NOMO-1 treated with dmso at 0.1 percent for 144 hours (cell line): ENCODE measurements at regions not wholly inside any gene's neighbourhood (a gene's known extent, or its start where the extent isn't known, plus 50 kb on each side); places are given as distances from the start of the nearest gene placed in this dataset.

Experiments
- DNase-seq: peaks from one replicate; lab custom pipeline; 2025; ENCODE audit not compliant: unreplicated experiment; lab: John Stamatoyannopoulos, UW

DNA sequence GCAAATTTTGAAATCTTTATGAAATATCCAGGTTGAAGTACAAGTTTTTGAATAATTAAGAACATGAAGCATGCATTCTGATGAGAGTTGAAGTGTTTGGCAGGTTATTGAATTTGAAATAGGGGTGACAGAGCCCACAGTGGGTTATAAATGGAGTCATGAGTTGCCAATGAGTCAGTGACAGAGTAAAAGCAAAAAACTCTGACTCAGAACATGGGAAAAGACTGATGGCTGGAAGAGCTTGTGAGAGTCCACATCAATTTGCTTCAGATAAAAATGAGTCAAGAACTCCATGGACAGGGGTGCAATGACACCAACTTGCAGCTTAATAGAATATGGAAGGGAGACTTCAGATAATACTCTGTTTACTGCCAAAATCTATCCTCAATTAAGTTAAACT, 105.3 kb downstream of the SLC6A15 start:
- no peak for DNase-seq

GRCh38 chr12:84805474-84805858, 107.1 kb downstream of the SLC6A15 start:
- DNase-seq, result no peak

DNA sequence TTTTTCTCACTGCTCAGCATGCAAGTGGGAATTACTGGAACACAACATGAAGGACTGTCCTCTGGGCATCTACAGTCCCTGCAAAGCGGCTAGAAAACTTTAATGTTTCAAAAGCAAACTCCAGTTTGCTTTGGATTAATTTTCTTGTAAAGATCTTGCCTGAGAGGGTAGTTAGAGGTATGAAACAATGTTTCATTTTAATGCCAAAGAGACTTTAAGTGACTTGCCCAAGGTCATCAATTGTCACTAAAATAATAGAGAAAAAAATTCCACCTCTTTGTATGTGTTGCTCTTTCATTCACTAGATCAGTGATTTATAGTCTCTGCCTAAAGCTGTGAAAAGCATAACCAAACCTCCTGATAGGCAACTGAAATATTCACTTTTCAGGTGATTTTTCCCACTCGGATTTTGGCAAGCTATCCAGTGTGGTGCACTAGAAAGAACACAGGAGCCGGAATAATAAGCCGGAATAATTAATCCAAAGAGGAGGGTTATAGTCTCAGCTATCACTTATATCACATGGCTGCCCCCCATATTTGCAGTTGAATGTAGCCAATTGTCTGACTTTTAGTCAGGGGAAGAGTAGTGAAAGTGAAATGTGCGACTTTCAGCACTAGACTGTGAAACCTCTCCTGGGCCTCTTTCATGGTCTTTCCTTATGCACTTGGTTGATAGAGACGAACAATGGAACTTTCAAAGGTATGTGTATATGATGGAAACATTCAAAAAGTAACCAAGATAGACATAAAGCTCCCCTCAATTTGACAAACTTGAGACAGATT, 107.7 kb downstream of the SLC6A15 start:
- no peak for DNase-seq

DNA sequence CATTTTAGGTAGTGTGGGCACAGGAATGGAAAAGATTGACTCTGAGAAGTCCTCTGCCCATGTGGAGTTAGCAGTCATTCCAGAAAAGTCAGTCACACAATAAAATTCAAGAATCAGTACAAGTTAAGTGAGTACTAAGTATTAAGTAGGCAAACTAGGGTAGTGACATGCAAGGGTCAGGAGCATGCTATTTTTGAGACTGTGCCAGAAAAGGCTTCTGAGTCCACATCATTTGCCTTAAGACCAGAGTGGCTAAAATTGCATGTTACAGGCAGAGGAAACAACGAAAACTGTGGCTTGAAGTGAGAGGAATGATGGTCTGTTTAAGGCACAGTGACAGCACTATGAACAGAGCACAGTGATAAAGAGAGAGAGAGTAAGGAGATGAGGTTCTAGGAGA, 108.9 kb downstream of the SLC6A15 start:
- no peak for DNase-seq

GRCh38 chr12:84802161-84802560, 110.4 kb downstream of the SLC6A15 start:
- DNase-seq, result no peak

- DNase-seq, result no peak
Observed at GRCh38 chr12:84793558-84794367, 118.8 kb downstream of the SLC6A15 start.

DNA sequence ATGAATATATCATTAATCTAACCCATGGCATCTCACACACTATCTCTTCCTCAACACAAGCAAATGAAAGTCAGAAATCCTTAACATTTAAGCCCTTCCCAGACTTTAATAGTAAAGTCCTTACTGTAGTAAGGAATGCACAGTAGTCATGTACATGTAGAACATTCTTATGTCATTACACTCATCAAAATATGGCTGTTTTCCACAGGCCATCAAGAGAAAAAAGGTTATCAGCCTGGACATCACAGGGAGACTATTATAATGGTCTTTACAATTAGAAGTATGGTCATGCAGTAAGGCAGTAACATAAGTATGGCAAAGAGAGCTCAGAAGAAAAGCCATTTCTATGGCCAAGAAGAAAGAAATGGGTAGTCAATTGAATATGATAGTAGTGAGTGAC, 121.2 kb downstream of the SLC6A15 start:
- DNase-seq, result no peak

DNA sequence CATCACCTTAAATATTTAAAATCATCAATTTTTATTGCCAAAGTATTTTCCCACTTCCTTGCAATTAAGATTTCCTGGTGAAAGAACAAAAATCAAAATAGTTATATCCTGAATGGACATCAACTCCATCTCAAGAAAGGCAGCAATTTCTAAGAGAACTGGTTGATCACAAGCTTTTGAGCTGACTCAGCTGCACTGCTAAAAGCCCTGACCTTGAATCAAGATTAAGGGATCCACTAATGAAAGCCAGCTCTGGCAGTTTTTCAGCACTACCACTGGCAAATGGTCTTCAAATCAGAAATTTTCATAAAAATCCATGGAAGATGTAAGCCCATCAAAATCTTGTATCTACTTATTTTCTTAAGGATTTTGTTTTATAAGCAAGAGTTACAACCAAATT, 123.4 kb downstream of the SLC6A15 start:
- DNase-seq, result no peak

GRCh38 chr12:84787253-84787652, 125.3 kb downstream of the SLC6A15 start:
- DNase-seq, result no peak

DNA sequence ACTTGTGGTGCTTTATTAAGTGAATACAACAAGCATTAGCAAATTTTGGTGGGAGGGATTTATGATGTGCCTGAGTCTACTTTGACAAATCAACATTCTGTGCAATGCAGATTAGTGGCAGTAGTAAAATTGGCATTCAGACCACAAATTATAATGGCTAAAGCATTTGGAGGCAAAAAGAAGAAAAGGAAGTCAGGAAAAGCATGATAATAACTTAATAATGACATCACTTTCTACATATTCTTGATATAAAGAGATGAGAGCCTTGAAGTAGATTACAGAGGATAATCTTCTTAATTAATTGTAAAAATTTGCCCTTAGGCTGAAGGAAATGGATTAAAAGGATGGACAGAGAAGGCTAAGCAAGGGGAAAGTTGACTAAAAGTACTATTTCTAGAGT, 126.0 kb downstream of the SLC6A15 start:
- no peak for DNase-seq

GRCh38 chr12:84785951-84786350, 126.6 kb downstream of the SLC6A15 start:
- no peak for DNase-seq

DNA sequence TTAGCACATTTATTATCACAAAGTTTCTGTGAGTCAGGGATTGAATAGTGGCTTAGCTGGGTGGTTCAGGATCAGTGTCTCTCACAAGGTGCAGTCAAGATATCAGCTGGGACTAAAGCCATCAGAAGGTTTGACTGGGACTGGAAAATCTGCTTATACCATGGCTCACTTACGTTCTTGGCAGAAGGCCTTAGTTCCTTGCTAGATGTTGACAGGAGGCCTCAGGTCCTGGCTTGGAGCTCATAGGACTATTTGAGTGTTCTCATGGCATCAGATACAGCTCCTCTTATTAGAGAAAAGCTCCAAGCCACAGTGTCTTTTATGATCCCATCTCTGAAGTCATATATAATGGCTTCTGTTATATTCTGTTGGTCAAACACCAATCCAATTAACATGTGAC, 127.3 kb downstream of the SLC6A15 start:
- DNase-seq, result no peak

DNA sequence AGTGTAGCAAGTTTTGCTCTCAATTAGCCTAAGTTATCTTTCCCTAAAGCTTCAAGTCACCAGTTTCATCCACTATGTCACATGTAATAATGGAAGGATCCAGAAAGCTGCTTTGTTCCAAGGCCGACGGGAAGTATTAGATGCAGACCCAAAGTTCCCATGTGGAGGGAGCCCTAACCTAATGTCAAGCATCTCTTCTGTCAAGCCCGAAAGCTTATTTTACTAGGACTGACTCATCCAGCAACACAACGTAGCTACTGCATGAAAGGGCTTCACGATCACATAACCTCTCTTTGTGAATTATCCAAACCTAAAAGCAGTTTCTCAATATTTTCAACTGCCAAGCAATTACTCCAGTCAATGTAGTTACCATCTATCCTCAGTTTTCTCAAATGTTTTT, 133.4 kb downstream of the SLC6A15 start:
- DNase-seq, result no peak

GRCh38 chr12:84772281-84772680, 140.3 kb downstream of the SLC6A15 start:
- DNase-seq, result no peak

GRCh38 chr12:84767079-84767478, 145.5 kb downstream of the SLC6A15 start:
- DNase-seq, result no peak

DNA sequence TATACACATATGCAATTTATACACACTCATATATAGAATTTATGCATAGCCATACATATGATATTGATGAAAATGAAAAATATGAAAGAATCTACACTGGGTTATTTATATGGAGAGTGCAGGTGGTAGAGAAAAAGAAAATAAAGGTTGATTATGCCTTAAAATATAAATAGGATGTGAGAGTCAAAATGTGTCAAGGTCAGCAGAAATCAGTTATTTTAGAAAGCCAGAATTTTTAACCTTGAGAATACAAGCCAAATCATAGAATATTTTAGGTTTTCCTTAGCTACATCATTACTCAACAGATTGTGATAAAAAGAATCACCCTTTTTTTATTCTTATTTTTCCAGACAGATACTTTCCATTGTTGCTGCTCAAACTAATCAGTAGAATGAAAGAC, 146.2 kb downstream of the SLC6A15 start:
- no peak for DNase-seq

DNA sequence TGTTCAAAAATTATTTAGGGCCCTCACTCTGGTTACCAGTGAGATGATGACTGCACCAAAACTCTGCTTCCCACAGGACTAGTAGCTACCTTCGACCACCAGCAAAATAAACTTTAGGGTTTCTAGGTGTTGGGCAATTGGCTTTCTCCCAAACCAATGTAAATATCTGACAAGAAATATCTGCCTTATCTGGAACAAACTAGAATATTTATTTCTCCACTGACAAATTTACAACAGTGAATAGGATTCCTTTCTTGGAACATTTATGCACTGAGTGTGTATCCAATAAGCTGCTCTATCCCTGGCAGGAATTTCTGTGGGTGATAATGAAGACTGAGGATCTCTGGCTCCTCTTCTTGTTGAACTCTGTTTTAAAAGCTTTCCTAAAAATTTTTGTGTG, 148.6 kb downstream of the SLC6A15 start:
- DNase-seq, result no peak

DNA sequence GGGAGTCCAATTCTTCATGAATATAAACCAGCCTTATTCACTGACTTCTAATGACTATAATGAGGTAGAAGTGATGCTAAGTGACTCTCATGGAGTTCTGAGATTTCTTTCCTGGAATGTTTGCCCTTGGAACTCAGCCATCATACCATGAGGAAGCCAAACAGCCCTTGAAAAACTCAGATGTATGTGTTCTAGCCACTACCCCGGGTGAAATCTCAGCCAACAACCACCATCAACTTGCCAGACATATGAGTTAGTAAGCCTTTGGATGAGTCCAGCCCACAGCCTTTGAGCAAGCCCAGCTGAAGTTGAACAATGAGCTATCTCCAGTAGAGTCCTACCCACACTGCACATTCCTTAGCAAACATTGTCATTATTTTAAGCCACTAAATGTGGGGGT, 149.5 kb downstream of the SLC6A15 start:
- DNase-seq, result no peak

DNA sequence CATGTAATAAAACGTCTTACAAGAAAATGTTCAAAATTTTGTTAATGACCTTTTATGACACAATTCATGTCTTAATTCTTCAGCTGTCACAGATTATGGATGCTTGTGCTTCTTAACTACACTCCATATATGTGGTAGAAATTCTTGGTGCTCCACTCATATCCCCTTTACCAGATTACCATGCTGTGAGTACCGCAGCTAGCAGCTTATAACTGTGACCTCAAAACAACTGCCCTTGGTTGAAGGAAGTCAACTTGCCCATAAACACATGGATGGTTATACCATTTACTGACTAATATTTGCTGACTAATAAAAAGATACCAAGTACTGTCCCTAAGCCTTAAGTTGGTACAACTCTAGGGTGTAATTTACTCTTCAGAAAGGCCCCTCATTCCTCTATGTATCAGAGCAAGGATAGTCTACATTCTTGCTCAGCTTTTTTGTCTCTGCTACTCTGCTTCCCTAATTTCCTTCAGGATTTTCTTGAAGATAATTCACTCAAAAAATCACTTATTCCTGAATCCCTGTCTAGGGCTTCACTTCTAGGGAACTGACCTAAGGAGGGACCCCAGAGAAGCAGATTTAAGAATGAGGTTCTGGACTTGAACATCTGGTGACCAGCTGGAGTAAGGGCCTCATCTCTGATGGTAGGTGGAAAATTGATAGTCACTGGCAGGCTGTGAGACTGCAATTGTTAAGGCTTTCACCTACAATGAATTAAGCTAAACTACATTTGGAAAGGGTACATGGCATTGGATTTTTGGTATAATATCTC, 152.3 kb downstream of the SLC6A15 start:
- no peak for DNase-seq

- no peak for DNase-seq
Observed at GRCh38 chr12:84757978-84758377, 154.6 kb downstream of the SLC6A15 start.

GRCh38 chr12:84756961-84757360, 155.6 kb downstream of the SLC6A15 start:
- DNase-seq, result no peak

- DNase-seq, result no peak
Observed at GRCh38 chr12:84745127-84745526, 167.5 kb downstream of the SLC6A15 start.
